Ureter (tissue), 1 donor: ENCODE measurements at regions not wholly inside any gene's neighbourhood (a gene's known extent, or its start where the extent isn't known, plus 50 kb on each side); places are given as distances from the start of the nearest gene placed in this dataset.
"Not testable (repeated sequence)": the region's sequence is repeated elsewhere in the genome, so short reads cannot be mapped to it uniquely, and the experiment has no call there.

Source experiments
- DNase-seq: peaks from one replicate; pipeline ENCODE4 v3.0.0-alpha.2; 2020; ENCODE audit warnings: low spot score
- donor health status: DM: yes; HTN: yes; CAD: no.

- no peak for DNase-seq
Observed at GRCh38 chr5:10130881-10131280, 118.8 kb downstream of the ATPSCKMT start.

GRCh38 chr5:10126900-10127299 lies 122.8 kb downstream of the ATPSCKMT start:
- DNase-seq: no peak

GRCh38 chr5:10125116-10125515 lies 124.6 kb downstream of the ATPSCKMT start:
- DNase-seq: no peak

GRCh38 chr5:10124287-10124686 lies 125.4 kb downstream of the ATPSCKMT start:
- DNase-seq: no peak

- no peak for DNase-seq
Observed at GRCh38 chr5:10123254-10123989, 126.3 kb downstream of the ATPSCKMT start.

GRCh38 chr5:10122076-10122726 lies 127.5 kb downstream of the ATPSCKMT start:
- DNase-seq: no peak

GRCh38 chr5:10120934-10121333 lies 128.8 kb downstream of the ATPSCKMT start:
- DNase-seq: no peak

GRCh38 chr5:10118150-10118549 lies 131.5 kb downstream of the ATPSCKMT start:
- DNase-seq: no peak

GRCh38 chr5:10116594-10116993 lies 133.1 kb downstream of the ATPSCKMT start:
- no peak for DNase-seq

GRCh38 chr5:10115669-10116068 lies 134.0 kb downstream of the ATPSCKMT start:
- DNase-seq: no peak

- no peak for DNase-seq
Observed at GRCh38 chr5:10111571-10111970, 138.1 kb downstream of the ATPSCKMT start.

- no peak for DNase-seq
Observed at GRCh38 chr5:10110228-10110627, 139.5 kb downstream of the ATPSCKMT start.

- no peak for DNase-seq
Observed at GRCh38 chr5:10109299-10109698, 140.4 kb downstream of the ATPSCKMT start.

- no peak for DNase-seq
Observed at GRCh38 chr5:10106806-10107205, 142.9 kb downstream of the ATPSCKMT start.

- no peak for DNase-seq
Observed at GRCh38 chr5:10106285-10106684, 143.4 kb downstream of the ATPSCKMT start.

GRCh38 chr5:10102706-10103497 lies 146.8 kb downstream of the ATPSCKMT start:
- DNase-seq: no peak

GRCh38 chr5:10102235-10102634 lies 147.5 kb downstream of the ATPSCKMT start:
- not testable (repeated sequence) for DNase-seq

- DNase-seq: no peak
Observed at GRCh38 chr5:10099548-10099947, 150.1 kb downstream of the ATPSCKMT start.

GRCh38 chr5:10091701-10092100 lies 158.0 kb downstream of the ATPSCKMT start:
- no peak for DNase-seq

GRCh38 chr5:10090074-10090473 lies 159.6 kb downstream of the ATPSCKMT start:
- no peak for DNase-seq

- no peak for DNase-seq
Observed at GRCh38 chr5:10085185-10085584, 164.5 kb downstream of the ATPSCKMT start.

- no peak for DNase-seq
Observed at GRCh38 chr5:10081584-10081983, 168.1 kb downstream of the ATPSCKMT start.
